NCI-H446 treated with DMSO at 0.1 percent for 48 hours (cell line): ENCODE measurements at regions not wholly inside any gene's neighbourhood (a gene's known extent, or its start where the extent isn't known, plus 50 kb on each side); places are given as distances from the start of the nearest gene placed in this dataset.
"Not testable (repeated sequence)": the region's sequence is repeated elsewhere in the genome, so short reads cannot be mapped to it uniquely, and the experiment has no call there.

Experiments used
- DNase-seq: peaks from one replicate; lab custom pipeline; 2025; lab: John Stamatoyannopoulos, UW

GRCh38 chr4:164210377-164210776, 543.6 kb upstream of the SMIM31 start:
- DNase-seq, result no peak

- DNase-seq, result no peak
Measured at GRCh38 chr4:164212134-164212533, 541.8 kb upstream of the SMIM31 start.

DNA sequence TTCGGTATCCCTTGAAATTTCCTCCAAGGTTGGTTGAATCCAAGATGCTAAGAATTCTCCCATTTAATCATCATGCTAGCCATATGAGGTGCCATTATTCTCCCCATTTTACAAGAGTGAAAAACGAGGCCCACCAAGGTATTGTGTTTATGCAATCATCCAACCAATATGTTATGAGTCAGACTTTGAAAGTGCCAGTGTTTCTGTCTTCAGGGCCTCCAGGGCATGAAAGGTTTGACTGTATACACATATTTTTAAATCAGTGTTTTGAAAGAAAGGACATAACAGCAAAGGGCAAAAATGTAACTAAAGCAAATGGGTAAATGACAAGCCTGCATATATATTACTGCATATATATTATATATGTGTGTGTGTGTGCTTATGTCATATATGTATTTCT, 541.2 kb upstream of the SMIM31 start:
- no peak for DNase-seq

- DNase-seq, result peak; percentile 36
Measured at GRCh38 chr4:164215113-164215741, 538.7 kb upstream of the SMIM31 start.

DNA sequence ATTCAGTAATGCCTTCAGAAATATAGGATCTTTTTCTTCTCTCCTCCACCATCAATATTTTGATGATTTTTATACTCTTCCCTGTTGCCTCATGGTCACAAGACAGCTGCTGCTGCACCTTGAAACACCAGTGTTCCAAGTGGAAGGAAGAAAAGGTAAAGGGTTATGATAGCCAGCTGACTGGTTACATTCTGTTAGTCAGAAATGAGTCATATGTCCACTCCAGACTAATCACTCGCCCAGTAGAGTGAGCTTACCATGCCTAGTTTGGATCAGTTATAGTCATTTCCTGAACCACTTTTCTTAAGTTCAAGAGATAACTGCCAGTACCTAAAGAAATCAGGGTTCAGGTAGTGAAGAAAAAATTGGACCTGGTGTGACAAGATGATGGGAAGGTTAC, 532.3 kb upstream of the SMIM31 start:
- no peak for DNase-seq

DNA sequence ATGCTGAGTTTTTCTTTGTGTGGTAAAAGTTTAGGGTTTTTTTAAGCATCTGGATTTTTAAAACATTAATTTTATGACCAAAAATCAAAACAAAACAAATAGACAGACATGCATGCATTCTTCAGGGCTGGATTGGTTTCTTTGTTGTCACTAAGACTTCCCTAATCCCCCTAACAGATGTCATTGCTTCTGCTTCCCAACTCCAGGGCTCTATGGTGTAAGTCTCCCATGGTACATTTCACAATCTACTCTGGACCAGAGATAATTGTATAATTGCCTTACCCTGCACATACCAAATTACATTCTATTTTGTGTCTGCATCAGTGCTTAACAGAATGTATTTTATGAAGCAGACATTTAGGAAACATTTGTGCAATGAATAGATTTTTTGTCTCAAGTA, 529.1 kb upstream of the SMIM31 start:
- no peak for DNase-seq

- no peak for DNase-seq
Measured at GRCh38 chr4:164229255-164229654, 524.7 kb upstream of the SMIM31 start.

DNA sequence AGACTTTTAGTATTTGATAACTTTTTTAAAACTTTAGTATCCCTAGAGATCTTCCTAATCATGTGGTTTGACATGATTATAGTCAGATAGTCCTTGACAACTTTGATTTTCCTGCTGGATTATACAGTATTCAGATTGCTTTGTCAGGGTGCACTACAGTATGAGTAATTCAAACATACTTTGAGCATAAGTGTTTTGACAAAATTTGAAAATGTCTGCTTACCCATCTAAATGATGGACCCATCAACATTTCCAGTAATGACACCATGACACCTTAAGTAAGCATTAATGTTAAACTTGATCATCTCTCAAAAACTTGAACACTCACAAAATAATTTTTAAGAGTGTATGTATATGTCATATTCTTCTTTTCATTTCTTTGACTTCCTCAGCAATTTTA, 514.5 kb upstream of the SMIM31 start:
- no peak for DNase-seq

DNA sequence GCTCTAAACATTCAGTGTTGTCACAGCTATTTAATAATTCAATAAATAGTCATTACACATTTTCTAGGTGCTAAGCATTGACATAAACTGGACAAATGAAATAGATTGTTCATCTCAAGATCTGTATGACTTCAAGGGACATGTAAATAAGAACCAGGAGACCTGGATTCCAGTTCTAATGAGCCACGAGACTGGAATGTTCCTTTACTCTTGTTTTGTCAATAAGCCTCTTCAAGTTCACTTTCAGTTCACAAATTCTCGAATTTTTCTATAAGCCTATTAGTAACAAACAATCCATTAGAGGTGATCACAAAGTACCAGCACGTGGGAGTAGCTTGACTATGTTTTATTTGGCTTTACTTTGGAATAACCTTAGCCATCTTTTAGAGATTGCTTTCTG, 514.0 kb upstream of the SMIM31 start:
- no peak for DNase-seq

DNA sequence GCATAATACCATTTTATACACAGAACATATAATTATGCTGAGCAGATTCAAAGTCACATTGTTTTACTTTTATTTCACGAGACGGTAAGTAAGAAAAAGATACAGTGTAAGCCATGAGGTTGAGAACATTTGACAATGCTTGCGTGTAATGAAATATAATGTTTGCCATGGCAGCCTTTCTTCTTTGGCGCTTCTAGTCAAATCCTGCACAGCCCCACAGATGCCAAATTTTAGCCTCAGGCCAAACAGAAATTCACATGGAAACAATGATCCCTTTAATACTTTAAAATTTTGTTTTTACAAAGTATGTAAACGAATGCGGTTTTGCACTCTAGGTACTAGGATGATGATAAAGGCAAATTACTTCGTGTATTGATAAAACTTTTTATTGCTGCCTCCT, 502.7 kb upstream of the SMIM31 start:
- no peak for DNase-seq

DNA sequence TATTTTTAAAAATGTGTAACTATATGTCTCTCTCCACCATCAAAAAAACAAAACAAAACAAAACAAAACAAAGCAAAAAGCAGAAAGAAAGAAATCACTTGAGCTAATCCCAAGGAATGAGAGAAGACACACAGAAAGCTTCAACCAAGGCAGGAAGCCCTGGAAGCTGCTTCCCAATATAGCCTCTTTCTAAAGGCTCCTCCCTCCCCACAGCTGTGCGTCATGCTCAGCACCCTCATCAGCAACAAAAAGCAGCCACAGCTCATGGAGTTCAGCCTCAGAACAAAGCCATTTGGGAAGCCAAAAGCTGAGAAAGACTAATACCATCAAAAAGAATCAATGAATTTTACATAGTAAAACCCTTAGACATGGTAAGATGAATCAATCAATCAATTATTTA, 501.6 kb upstream of the SMIM31 start:
- DNase-seq, result no peak

GRCh38 chr4:164261831-164262230, 492.1 kb upstream of the SMIM31 start:
- DNase-seq, result no peak

- DNase-seq, result not testable (repeated sequence)
Measured at GRCh38 chr4:164262508-164262907, 491.4 kb upstream of the SMIM31 start.

DNA sequence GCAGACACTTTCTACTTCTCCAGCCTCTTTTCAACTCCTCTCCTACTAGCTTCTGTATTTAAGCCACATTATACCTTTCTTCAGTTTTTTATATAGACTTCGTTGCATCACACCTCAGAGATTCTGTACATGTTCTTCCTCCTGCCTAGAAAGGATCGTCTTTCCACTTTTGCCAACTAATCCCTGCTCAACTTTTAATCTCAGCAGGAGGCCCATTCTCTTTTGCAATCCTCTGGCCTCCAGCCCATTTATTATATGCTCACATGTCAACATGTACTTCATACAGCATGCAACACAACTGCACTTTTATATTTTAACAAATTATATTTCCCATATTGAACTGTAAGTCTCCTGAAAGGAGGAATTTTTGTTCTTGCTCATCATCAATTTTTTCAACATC, 476.5 kb upstream of the SMIM31 start:
- not testable (repeated sequence) for DNase-seq

DNA sequence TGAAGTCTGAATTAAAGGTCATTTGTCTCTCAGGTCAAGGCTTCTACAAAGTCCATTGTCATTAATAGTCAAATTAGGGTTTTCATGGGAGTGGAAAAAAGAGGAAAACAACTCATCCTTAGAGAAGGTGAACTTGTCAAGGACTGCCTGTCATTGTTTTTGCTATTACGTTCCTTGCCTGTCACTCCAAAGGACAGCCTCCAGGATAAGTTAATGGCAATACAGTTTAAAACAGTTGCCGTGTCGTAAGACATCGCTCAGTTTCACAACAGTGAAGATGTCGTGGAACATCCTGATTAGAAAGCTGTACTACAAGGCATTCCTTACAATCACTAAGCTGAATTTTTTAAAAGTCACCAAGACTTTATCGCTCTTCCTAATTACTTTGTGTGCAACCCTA, 466.8 kb upstream of the SMIM31 start:
- no peak for DNase-seq

GRCh38 chr4:164288578-164288977, 465.4 kb upstream of the SMIM31 start:
- DNase-seq, result no peak

- DNase-seq, result no peak
Measured at GRCh38 chr4:164293203-164293602, 460.7 kb upstream of the SMIM31 start.

DNA sequence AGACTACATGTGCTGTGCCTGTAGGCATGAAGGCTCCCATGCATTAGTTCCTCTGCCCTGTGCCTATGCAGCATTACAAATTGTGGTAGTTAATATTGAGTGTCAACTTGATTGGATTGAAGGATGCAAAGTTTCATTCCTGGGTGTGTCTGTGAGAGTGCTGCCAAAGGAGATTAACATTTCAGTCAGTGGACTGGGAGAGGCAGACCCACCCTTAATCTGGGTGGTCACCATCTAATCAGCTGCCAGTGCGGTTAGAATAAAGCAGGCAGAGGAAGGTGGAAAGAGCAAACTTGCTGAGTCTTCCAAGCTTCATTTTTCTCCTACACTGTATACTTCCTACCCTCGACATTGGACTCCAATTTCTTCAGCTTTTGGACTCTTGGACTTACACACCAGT, 460.2 kb upstream of the SMIM31 start:
- DNase-seq, result no peak

DNA sequence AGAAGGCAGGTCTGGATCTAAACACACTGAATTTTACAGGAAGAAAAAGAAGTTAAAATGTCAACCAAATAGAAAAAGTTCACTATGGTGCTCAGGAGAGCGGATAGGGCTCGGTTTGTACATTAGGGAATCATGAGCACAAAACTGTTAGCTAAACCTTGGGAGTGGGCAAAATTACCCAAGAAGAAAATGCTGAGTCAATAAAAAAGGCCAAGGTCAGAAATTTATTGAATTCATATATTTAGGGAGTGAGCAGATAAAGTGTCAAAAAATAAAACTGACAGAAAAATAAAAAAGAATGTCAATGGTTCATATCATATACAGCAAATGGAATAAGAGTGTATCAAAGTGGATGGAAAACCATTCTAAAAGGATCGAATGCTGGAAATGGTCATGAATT, 452.5 kb upstream of the SMIM31 start:
- DNase-seq, result no peak

DNA sequence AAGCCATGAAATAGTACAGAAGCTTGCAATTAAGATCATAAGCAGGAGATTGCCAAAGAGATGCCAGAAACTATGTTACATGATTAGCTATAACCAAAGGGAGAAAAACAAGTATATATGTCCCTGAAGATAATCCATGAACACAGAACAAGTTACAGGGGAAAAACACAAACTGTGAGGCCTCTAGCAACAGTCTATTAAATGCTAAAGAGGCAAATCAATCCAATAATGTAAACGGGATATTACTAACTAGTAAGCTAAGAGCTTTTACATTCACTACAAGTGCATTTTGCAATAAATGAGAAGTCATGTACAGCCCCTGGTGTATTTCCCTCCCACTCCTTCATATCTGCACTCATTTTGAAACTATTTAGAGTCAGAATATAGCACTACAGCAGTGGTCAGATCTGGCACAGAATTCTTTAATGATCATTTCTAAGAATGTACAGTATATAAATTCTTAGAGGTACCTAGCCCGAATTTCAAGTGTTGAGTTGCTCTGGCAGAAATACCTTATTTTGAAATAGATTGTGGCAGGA, 449.8 kb upstream of the SMIM31 start:
- DNase-seq, result no peak

DNA sequence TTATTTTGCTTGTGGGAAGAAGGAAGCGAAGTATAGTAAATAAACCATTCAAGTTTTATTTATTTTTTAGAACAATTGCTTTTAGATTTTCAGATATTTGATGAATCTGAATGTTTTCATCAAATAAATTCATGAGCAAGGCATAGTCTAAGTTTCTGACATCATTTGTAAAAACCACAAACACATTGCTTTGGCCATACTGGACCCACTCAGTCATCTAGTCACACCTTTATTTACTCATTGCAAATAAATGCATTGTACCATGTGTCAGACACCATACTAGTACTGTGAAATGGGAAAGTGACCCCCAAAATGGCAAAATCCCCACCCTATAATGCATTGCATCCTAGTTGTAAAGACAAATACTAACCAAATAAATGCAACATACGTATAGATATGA, 449.1 kb upstream of the SMIM31 start:
- no peak for DNase-seq

DNA sequence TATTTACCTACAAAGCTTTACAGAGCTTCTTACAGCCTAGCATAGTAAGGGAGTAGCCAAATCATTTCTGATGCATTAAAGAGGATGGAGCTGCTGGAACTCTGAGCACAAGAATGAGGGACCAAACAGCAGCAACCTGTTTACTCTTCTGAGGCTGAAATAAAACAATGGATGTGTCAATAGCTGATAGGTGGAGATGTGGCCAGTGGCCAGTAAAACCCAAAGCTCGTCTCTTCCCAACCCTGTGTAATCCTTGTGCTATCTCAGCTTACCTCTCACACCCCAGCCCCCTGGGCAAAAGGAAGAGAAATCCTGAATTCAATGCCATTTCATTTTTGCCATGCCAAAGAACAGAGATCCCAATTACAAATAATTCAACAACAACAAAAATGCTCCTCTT, 446.7 kb upstream of the SMIM31 start:
- DNase-seq, result no peak

GRCh38 chr4:164312671-164313070, 441.3 kb upstream of the SMIM31 start:
- DNase-seq, result no peak

DNA sequence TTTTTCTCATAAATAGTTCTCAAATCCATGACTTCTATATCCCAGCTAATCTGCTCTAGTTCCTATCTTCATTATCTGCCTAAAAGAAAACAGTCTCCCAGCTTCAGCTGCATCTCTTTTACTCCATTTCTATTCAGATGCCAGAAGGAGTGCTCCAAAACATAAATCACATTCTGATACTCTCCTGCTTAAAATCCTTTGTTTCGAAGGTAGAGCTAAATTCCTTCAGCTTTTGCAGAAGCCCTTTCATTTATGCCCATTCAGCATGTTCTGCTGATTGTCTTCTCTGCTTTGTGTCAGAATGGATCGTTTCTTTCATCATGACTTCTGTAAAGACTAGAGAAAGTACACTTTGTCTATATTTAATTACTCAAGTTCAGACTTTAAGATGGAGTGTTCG, 440.1 kb upstream of the SMIM31 start:
- no peak for DNase-seq
